HL-60 (cell line): ENCODE measurements at regions not wholly inside any gene's neighbourhood (a gene's known extent, or its start where the extent isn't known, plus 50 kb on each side); places are given as distances from the start of the nearest gene placed in this dataset.

Experiments
- CTCF ChIP-seq: IDR thresholded peaks from one replicate; pipeline ENCODE4 v1.5.1; 2011; ENCODE audit warnings: low read length, control low read depth, inconsistent platforms; ENCODE audit not compliant: insufficient read depth
- REST ChIP-seq: IDR thresholded peaks from 2 replicates; pipeline ENCODE4 v1.6.1; 2012; ENCODE audit warnings: low read depth; ENCODE audit not compliant: insufficient replicate concordance

GRCh38 chr4:41832961-41833360 is 84.4 kb upstream of the PHOX2B start:
- TF ChIP-seq CTCF (no peak), REST (no peak)
